22Rv1 (cell line): ENCODE measurements at regions not wholly inside any gene's neighbourhood (a gene's known extent, or its start where the extent isn't known, plus 50 kb on each side); places are given as distances from the start of the nearest gene placed in this dataset.

Experiments
- H3K27ac ChIP-seq: fragments of 450-650 bp; 2 replicates; pipeline ENCODE4 v1.5.1; 2017
- ZFX ChIP-seq: fragments of 450-650 bp; IDR thresholded peaks from 2 replicates; pipeline ENCODE4 v1.6.1; 2017; ENCODE audit warnings: antibody characterized with exemption, borderline replicate concordance
- TF ChIP-seq, protein P1 (sequence below): fragments of 450-650 bp; IDR thresholded peaks from 2 replicates; pipeline ENCODE4 v1.5.1; 2017; ENCODE audit warnings: mild to moderate bottlenecking

DNA sequence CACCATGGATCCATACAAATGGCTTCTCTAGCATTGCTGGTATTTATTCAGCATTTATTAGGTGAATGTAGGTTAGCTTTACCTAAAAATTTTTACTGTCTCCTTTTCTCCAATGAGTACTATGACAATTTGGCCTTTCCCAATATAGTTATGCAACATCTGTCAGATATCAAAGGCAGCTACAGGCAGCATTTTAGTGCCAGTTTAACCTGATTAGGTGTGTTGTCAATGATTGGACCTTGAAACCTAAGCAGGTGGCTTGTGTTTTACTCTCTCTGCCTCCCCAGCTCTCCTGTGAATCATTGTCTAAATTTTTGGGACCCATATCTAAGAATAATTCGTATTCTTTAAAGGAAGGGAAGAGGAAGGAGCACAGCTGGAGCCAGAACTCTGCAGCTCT lies 228.9 kb downstream of the KBTBD8 start:
- H3K27ac ChIP-seq = no peak overlapping the region
- no peak for TF ChIP-seq ZFX
- TF ChIP-seq, protein P1, sequence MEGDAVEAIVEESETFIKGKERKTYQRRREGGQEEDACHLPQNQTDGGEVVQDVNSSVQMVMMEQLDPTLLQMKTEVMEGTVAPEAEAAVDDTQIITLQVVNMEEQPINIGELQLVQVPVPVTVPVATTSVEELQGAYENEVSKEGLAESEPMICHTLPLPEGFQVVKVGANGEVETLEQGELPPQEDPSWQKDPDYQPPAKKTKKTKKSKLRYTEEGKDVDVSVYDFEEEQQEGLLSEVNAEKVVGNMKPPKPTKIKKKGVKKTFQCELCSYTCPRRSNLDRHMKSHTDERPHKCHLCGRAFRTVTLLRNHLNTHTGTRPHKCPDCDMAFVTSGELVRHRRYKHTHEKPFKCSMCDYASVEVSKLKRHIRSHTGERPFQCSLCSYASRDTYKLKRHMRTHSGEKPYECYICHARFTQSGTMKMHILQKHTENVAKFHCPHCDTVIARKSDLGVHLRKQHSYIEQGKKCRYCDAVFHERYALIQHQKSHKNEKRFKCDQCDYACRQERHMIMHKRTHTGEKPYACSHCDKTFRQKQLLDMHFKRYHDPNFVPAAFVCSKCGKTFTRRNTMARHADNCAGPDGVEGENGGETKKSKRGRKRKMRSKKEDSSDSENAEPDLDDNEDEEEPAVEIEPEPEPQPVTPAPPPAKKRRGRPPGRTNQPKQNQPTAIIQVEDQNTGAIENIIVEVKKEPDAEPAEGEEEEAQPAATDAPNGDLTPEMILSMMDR = no peak

GRCh38 chr3:67228136-67228535 lies 230.0 kb downstream of the KBTBD8 start:
- H3K27ac ChIP-seq = no peak overlapping the region
- TF ChIP-seq, protein P1 = no peak
- no peak for TF ChIP-seq ZFX

DNA sequence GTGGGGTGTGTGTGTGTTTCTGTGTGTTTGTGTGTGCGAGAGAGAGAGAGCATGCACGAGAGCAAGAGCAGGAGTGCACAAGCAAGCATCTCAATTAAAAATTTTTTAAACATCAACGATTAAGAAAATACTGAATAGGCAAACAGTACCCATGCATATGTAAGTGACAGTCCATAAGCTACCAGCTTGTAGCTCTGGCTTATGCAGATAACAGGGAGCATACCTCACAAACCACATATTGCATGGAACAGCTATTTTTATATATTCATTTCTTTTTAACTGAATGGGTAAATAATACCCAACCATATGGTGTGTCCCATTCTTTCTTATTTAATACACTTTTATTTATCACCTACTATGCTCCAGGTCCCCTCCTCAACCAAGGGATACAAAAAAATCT lies 234.5 kb downstream of the KBTBD8 start:
- H3K27ac ChIP-seq = no peak overlapping the region
- TF ChIP-seq, protein P1 = no peak
- no peak for TF ChIP-seq ZFX

DNA sequence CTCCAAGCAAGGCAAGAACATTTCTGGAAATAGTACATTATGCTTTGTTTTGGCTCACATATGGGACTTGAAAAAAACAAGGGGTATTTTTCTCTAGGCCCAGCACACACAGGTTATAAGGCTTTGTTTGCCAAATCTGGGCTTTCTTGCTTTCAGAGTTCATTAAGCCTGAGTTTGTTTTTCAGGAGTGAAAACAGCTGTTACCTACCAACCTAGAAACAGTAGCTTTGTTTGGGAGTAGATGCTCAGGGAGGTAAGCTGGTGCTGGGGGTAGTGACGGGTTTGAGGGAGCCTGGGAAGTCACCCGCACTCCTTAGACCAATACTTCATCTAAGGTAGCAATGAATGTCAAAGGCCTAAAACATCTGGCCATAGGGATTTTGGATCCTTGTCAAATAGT lies 241.2 kb downstream of the KBTBD8 start:
- H3K27ac ChIP-seq = no peak overlapping the region
- TF ChIP-seq, protein P1 = no peak
- TF ChIP-seq ZFX = no peak

DNA sequence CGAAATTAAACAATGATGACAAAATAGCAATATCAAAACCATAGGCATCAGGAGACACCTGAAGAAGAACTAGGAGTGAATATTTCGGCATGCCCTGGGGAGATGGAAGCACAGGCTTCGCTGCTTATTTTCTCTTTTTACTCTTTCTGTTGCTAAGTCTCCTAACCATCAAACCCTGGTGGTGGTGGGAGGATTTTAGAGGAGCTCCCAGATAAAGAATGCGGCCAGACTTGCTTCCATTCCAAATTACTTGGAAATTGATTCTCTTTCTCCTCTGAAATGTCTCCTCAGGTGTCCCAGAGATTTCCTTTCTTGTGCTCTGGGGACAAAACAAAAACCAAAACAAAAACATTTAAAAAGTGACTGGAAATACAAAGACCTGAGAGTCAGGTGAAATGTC lies 243.0 kb downstream of the KBTBD8 start:
- H3K27ac ChIP-seq = no peak overlapping the region
- TF ChIP-seq, protein P1 = no peak

GRCh38 chr3:67244130-67244529 lies 246.0 kb downstream of the KBTBD8 start:
- no peak overlapping the region for H3K27ac ChIP-seq
- TF ChIP-seq, protein P1 = no peak
- TF ChIP-seq ZFX = no peak

DNA sequence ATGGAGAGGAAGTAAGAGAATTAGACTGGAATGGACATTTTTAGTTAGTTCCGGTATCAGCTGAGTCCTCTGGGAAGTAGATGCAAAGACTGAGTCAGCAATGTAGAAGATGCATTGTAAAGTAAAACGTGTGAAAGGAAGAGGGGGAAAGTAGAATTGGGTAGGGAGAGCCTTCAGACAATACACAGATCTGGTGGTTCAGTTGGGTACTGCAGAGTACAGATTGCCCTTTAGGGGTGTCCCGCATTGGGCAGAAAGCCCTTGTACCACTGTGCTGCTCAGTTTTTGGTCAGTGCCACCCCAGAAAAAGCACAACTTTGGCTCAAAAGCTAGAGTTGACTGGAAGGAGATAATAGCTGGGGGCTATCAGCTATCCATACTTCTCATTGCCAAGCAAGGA lies 247.4 kb downstream of the KBTBD8 start:
- no peak overlapping the region for H3K27ac ChIP-seq
- TF ChIP-seq ZFX = no peak
- TF ChIP-seq, protein P1 = no peak
